Astrocyte (in vitro differentiated cells and primary cell): ENCODE measurements at regions not wholly inside any gene's neighbourhood (a gene's known extent, or its start where the extent isn't known, plus 50 kb on each side); places are given as distances from the start of the nearest gene placed in this dataset.

Source experiments
- DNase-seq: peaks from one replicate; pipeline ENCODE4 v3.0.0-alpha.2; 2010; ENCODE audit warnings: low read depth
- FAIRE-seq: peaks from 2 replicates; lab custom pipeline; 2011; peaks lifted over from hg19 to GRCh38; lab: Jason Lieb, UNC
- H2AFZ ChIP-seq: 2 replicates; pipeline ENCODE4 v1.6.0; 2012; ENCODE audit warnings: low read depth, low read length, inconsistent platforms
- H3K27ac ChIP-seq: 2 replicates; pipeline ENCODE4 v1.5.1; 2011; ENCODE audit warnings: low read depth, low read length, inconsistent platforms
- H3K27me3 ChIP-seq: 2 replicates; pipeline ENCODE4 v1.6.0; 2011; ENCODE audit warnings: low read length, inconsistent platforms; ENCODE audit not compliant: insufficient read depth
- H3K36me3 ChIP-seq: 2 replicates; pipeline ENCODE4 v1.5.1; 2011; ENCODE audit warnings: low read length, inconsistent platforms; ENCODE audit not compliant: insufficient read depth
- H3K4me1 ChIP-seq: 2 replicates; pipeline ENCODE4 v1.5.1; 2011; ENCODE audit warnings: low read length, inconsistent platforms; ENCODE audit not compliant: insufficient read depth
- H3K4me2 ChIP-seq: 2 replicates; pipeline ENCODE4 v1.6.0; 2012; ENCODE audit warnings: low read length, inconsistent platforms
- H3K4me3 ChIP-seq: 2 replicates; pipeline ENCODE4 v1.5.1; 2011; ENCODE audit warnings: low read depth, mild to moderate bottlenecking, low read length, inconsistent platforms; ENCODE audit not compliant: insufficient read depth
- H3K79me2 ChIP-seq: 2 replicates; pipeline ENCODE4 v1.6.0; 2012; ENCODE audit warnings: mild to moderate bottlenecking, low read length, inconsistent platforms; ENCODE audit not compliant: insufficient read depth
- H3K9ac ChIP-seq: 2 replicates; pipeline ENCODE4 v1.6.0; 2012; ENCODE audit warnings: mild to moderate bottlenecking, low read length, inconsistent platforms
- H3K9me3 ChIP-seq: 2 replicates; pipeline ENCODE4 v1.5.1; 2012; ENCODE audit warnings: low read depth, mild to moderate bottlenecking, low read length, inconsistent platforms; ENCODE audit not compliant: insufficient read depth
- H4K20me1 ChIP-seq: 2 replicates; pipeline ENCODE4 v1.6.0; 2012; ENCODE audit warnings: low read length, inconsistent platforms; ENCODE audit not compliant: insufficient read depth
- H3K27ac Mint-ChIP-seq: one replicate; pipeline ENCODE4 v1.8.0; 2021; ENCODE audit warnings: mild to moderate bottlenecking, mixed read lengths; ENCODE audit not compliant: unreplicated experiment
- H3K27me3 Mint-ChIP-seq: one replicate; pipeline ENCODE4 v1.8.0; 2021; ENCODE audit warnings: low read depth, mixed read lengths; ENCODE audit not compliant: unreplicated experiment
- H3K36me3 Mint-ChIP-seq: one replicate; pipeline ENCODE4 v1.8.0; 2021; ENCODE audit warnings: low read depth, mixed read lengths; ENCODE audit not compliant: unreplicated experiment
- H3K4me1 Mint-ChIP-seq: one replicate; pipeline ENCODE4 v1.8.0; 2021; ENCODE audit warnings: low read depth, mixed read lengths; ENCODE audit not compliant: unreplicated experiment
- H3K4me3 Mint-ChIP-seq: one replicate; pipeline ENCODE4 v1.8.0; 2021; ENCODE audit warnings: mild to moderate bottlenecking, moderate library complexity, mixed read lengths; ENCODE audit not compliant: unreplicated experiment
- H3K9me3 Mint-ChIP-seq: one replicate; pipeline ENCODE4 v1.8.0; 2021; ENCODE audit warnings: mild to moderate bottlenecking, mixed read lengths; ENCODE audit not compliant: unreplicated experiment
- EZH2 ChIP-seq: IDR thresholded peaks from 2 replicates; pipeline ENCODE4 v1.6.1; 2012; ENCODE audit warnings: mild to moderate bottlenecking, low read length, inconsistent platforms; ENCODE audit not compliant: insufficient read depth
- TF ChIP-seq, protein P1 (sequence below): IDR thresholded peaks from 2 replicates; pipeline ENCODE4 v1.5.1; 2011; ENCODE audit warnings: low read depth, mild to moderate bottlenecking, inconsistent platforms, low read length, moderate library complexity; ENCODE audit not compliant: insufficient read depth

DNA sequence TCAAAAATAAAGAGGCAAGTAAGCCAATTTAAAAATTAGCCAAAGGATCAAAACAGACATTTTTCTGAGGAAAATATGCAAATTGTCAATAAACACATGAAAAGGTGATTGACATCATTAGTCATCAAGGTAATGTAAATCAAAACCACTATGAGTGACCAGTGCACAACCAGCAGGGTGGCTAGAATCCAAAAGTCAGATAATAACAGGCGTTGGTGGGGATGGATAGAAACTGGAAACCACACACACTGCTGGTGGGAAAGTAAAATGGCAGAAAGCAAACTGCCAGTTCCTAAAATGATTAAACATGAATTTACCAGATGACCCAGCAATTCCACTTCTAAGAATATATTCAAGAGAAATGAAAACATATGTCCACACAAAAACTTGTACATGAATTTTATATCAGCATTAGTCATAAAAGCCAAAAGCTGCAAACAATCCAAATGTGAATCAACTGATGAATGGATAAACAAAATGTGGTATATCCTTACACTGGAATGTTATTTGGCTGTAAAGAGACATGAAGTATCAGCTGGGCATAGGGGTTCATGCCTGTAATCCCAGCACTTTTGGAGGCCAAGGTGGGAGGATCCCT, 74.8 kb upstream of the MBOAT1 start:
- H3K27ac Mint-ChIP-seq: no peak overlapping the region
- no peaks in the 10 kb centered on the region for H3K36me3 ChIP-seq
- FAIRE-seq: no peak

DNA sequence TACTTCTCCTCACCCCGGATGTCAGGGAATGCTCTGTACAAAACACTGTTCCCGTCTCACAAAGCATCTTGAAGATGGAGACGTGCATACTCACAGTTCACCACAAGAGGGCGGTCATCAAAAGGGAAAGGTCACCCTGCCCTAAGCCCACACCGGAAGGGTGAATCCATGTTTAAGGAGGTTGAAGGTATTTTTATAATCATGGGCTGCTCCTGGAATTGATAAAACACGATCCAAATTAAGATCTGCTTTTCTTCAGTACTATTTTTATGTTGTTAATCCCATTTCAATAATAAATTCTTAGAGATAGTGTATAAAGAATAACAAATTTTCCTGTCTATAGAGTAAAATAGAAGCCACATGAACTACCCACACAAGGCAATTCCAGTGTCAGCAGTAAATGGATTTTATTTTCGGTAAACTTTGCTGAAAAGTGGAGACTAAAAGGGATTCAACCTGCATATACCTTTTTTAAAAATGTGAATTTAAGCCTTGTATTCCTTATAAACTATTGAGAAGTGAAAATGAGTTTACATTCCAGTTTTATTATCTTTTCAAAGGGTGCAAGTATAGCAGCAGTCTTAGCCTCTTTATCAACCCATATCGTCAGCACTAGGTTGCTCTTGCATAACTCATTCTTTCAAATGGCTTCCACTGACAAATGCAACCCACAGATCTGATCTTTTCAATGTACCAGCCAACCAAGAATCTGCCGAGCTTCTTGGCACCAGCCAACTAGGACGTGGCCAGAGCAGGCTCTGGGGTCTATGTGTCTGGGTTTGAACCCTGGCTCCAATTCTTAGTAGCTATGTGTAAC, 79.7 kb upstream of the MBOAT1 start:
- H3K9me3 ChIP-seq: no peaks in the 10 kb centered on the region
- DNase-seq (peak; percentile 53), FAIRE-seq (peak; percentile 82)
- H3K27ac ChIP-seq: no peak overlapping the region
- H2AFZ ChIP-seq: peak overlapping the region; percentile 20
- no peak overlapping the region for H3K9ac ChIP-seq
- H3K36me3 ChIP-seq: no peaks in the 10 kb centered on the region
- no peak overlapping the region for H3K4me2 ChIP-seq
- Mint-ChIP-seq H3K36me3 (no peaks in the 10 kb centered on the region), H3K4me1 (no peaks in the 10 kb centered on the region), H3K27ac (no peak overlapping the region), H3K9me3 (no peaks in the 10 kb centered on the region), H3K27me3 (no peaks in the 10 kb centered on the region), H3K4me3 (no peak overlapping the region)
- H3K79me2 ChIP-seq: no peaks in the 10 kb centered on the region
- H3K4me1 ChIP-seq: no peaks in the 10 kb centered on the region
- no peak overlapping the region for H3K4me3 ChIP-seq
- no peaks in the 10 kb centered on the region for H4K20me1 ChIP-seq
- H3K27me3 ChIP-seq: no peaks in the 10 kb centered on the region
- no peak for TF ChIP-seq EZH2
- TF ChIP-seq, protein P1, sequence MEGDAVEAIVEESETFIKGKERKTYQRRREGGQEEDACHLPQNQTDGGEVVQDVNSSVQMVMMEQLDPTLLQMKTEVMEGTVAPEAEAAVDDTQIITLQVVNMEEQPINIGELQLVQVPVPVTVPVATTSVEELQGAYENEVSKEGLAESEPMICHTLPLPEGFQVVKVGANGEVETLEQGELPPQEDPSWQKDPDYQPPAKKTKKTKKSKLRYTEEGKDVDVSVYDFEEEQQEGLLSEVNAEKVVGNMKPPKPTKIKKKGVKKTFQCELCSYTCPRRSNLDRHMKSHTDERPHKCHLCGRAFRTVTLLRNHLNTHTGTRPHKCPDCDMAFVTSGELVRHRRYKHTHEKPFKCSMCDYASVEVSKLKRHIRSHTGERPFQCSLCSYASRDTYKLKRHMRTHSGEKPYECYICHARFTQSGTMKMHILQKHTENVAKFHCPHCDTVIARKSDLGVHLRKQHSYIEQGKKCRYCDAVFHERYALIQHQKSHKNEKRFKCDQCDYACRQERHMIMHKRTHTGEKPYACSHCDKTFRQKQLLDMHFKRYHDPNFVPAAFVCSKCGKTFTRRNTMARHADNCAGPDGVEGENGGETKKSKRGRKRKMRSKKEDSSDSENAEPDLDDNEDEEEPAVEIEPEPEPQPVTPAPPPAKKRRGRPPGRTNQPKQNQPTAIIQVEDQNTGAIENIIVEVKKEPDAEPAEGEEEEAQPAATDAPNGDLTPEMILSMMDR: peak; percentile 96

More for the DNA sequence above, 74.8 kb upstream of the MBOAT1 start:
- Mint-ChIP-seq H3K4me3 (no peak overlapping the region), H3K4me1 (no peaks in the 10 kb centered on the region), H3K36me3 (no peaks in the 10 kb centered on the region), H3K27me3 (no peaks in the 10 kb centered on the region), H3K9me3 (peaks cover 17% of the 10 kb centered on the region)
- Histone ChIP-seq H3K4me3 (no peak overlapping the region), H4K20me1 (no peaks in the 10 kb centered on the region), H3K9ac (no peak overlapping the region), H3K27me3 (peaks cover 2% of the 10 kb centered on the region), H3K4me2 (no peak overlapping the region), H3K79me2 (no peaks in the 10 kb centered on the region), H2AFZ (no peak overlapping the region), H3K9me3 (no peaks in the 10 kb centered on the region), H3K27ac (no peak overlapping the region), H3K4me1 (no peaks in the 10 kb centered on the region)
- DNase-seq: no peak
- TF ChIP-seq, protein P1: no peak
- TF ChIP-seq EZH2: no peak

DNA sequence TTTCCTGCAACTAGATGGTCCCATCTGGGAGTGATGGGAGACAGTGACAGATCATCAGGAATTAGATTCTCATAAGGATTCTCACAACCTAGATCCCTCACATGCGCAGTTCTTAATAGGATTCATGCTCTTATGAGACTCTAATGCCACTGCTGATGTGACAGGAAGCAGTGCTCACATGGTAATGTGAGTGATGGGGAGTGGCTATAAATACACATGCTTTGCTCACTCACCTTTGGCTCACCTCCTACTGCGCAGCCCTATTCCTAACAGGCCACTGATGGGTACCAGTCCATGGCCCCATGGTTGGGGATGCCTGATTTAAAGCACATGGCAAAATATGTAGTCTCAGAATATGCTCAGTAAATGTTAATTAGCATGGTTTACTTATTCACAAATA, 80.6 kb upstream of the MBOAT1 start:
- FAIRE-seq: no peak

More for the DNA sequence above, 80.6 kb upstream of the MBOAT1 start:
- Histone ChIP-seq H3K9me3 (no peaks in the 10 kb centered on the region), H3K36me3 (no peaks in the 10 kb centered on the region), H3K79me2 (no peaks in the 10 kb centered on the region), H3K27me3 (no peaks in the 10 kb centered on the region), H4K20me1 (no peaks in the 10 kb centered on the region), H3K4me2 (no peak overlapping the region), H3K4me1 (no peaks in the 10 kb centered on the region), H3K27ac (no peak overlapping the region), H3K4me3 (no peak overlapping the region), H2AFZ (no peak overlapping the region), H3K9ac (no peak overlapping the region)
- no peaks in the 10 kb centered on the region for H3K4me1 Mint-ChIP-seq
- H3K27ac Mint-ChIP-seq: no peak overlapping the region
- H3K36me3 Mint-ChIP-seq: no peaks in the 10 kb centered on the region
- H3K27me3 Mint-ChIP-seq: no peaks in the 10 kb centered on the region
- TF ChIP-seq EZH2: no peak
- TF ChIP-seq, protein P1: no peak
- no peak for DNase-seq
- peaks cover 1% of the 10 kb centered on the region for H3K9me3 Mint-ChIP-seq
- H3K4me3 Mint-ChIP-seq: no peak overlapping the region
